GM06990 (cell line): ENCODE measurements at regions not wholly inside any gene's neighbourhood (a gene's known extent, or its start where the extent isn't known, plus 50 kb on each side); places are given as distances from the start of the nearest gene placed in this dataset.

ENCODE experiments used
- DNase-seq: peaks from one replicate; pipeline ENCODE4 v3.0.0-alpha.2; 2011; ENCODE audit not compliant: insufficient read length; ENCODE audit errors: extremely low read depth
- H3K27me3 ChIP-seq: replicated peaks from 2 replicates; pipeline ENCODE4 v1.6.0; 2011; ENCODE audit warnings: low read length; ENCODE audit not compliant: control insufficient read depth, insufficient read depth
- H3K36me3 ChIP-seq: 2 replicates; pipeline ENCODE4 v1.5.1; 2011; ENCODE audit warnings: low read length; ENCODE audit not compliant: control insufficient read depth, insufficient read depth
- H3K4me3 ChIP-seq: replicated peaks from 2 replicates; pipeline ENCODE4 v1.5.1; 2011; ENCODE audit warnings: low read depth, mild to moderate bottlenecking, control low read depth, low read length
- CTCF ChIP-seq: IDR thresholded peaks from 2 replicates; pipeline ENCODE4 v1.5.1; 2011; ENCODE audit warnings: low read length, control low read depth, mild to moderate bottlenecking, inconsistent platforms; ENCODE audit not compliant: insufficient read depth, poor library complexity, severe bottlenecking

GRCh38 chr6:2465336-2465735, 219.9 kb upstream of the GMDS start:
- Histone ChIP-seq H3K36me3 (no peaks in the 10 kb centered on the region), H3K27me3 (peaks cover 4% of the 10 kb centered on the region), H3K4me3 (no peak overlapping the region)
- TF ChIP-seq CTCF = no peak
- DNase-seq = no peak

GRCh38 chr6:2464641-2465040, 219.2 kb upstream of the GMDS start:
- Histone ChIP-seq H3K4me3 (no peak overlapping the region), H3K27me3 (peaks cover 4% of the 10 kb centered on the region), H3K36me3 (no peaks in the 10 kb centered on the region)
- no peak for TF ChIP-seq CTCF
- no peak for DNase-seq

- Histone ChIP-seq H3K27me3 (no peaks in the 10 kb centered on the region), H3K36me3 (no peaks in the 10 kb centered on the region), H3K4me3 (no peak overlapping the region)
- no peak for DNase-seq
- no peak for TF ChIP-seq CTCF
Measured at GRCh38 chr6:2462831-2463230, 217.4 kb upstream of the GMDS start.

GRCh38 chr6:2460216-2460745, 214.9 kb upstream of the GMDS start:
- no peak for DNase-seq
- TF ChIP-seq CTCF = no peak
- Histone ChIP-seq H3K36me3 (no peaks in the 10 kb centered on the region), H3K4me3 (no peak overlapping the region), H3K27me3 (no peaks in the 10 kb centered on the region; the same call in 1 of the 2 replicates)

- no peak for DNase-seq
- no peak for TF ChIP-seq CTCF
- Histone ChIP-seq H3K36me3 (no peaks in the 10 kb centered on the region), H3K4me3 (no peak overlapping the region), H3K27me3 (no peaks in the 10 kb centered on the region; the same call in none of the 2 replicates)
Measured at GRCh38 chr6:2454180-2454579, 208.8 kb upstream of the GMDS start.

GRCh38 chr6:2450546-2450945, 205.1 kb upstream of the GMDS start:
- H3K4me3 ChIP-seq = no peak overlapping the region
- DNase-seq = no peak
- TF ChIP-seq CTCF = no peak
- H3K36me3 ChIP-seq = no peaks in the 10 kb centered on the region
- H3K27me3 ChIP-seq = no peaks in the 10 kb centered on the region; the same call in 1 of the 2 replicates
